Liver (tissue), 8 donors: ENCODE measurements at regions not wholly inside any gene's neighbourhood (a gene's known extent, or its start where the extent isn't known, plus 50 kb on each side); places are given as distances from the start of the nearest gene placed in this dataset.

Source experiments
- DNase-seq: peaks from one replicate; pipeline ENCODE4 v3.0.0-alpha.2; 2017; ENCODE audit warnings: low spot score
- H3K27ac ChIP-seq, 2 donors: one replicate each; pipeline ENCODE4 v1.7.0; 2013; ENCODE audit warnings: inconsistent platforms in 2 of 2, low read length in 2 of 2, control low read depth in 1 of 2, low read depth in 1 of 2, mild to moderate bottlenecking in 1 of 2
- H3K27me3 ChIP-seq, 4 donors: one replicate each; pipeline versions ENCODE4 v1.6.1 to v1.7.0; 2013; ENCODE audit warnings: low read length in 3 of 4, inconsistent platforms in 1 of 4, mild to moderate bottlenecking in 1 of 4, moderate library complexity in 1 of 4; ENCODE audit not compliant: control insufficient read depth in 4 of 4, insufficient read depth in 4 of 4
- H3K36me3 ChIP-seq, 4 donors: one replicate each; pipeline versions ENCODE4 v1.6.1 to v1.7.0; 2013; ENCODE audit warnings: low read length in 3 of 4, mild to moderate bottlenecking in 3 of 4, low read depth in 1 of 4, moderate library complexity in 1 of 4; ENCODE audit not compliant: control insufficient read depth in 4 of 4, insufficient read depth in 3 of 4
- H3K4me1 ChIP-seq, 4 donors: one replicate each; pipeline versions ENCODE4 v1.6.1 to v1.7.0; 2013; ENCODE audit warnings: low read length in 3 of 4, mild to moderate bottlenecking in 3 of 4, moderate library complexity in 1 of 4; ENCODE audit not compliant: control insufficient read depth in 4 of 4, insufficient read depth in 4 of 4
- H3K4me3 ChIP-seq, 3 donors: one replicate each; pipeline versions ENCODE4 v1.6.1 to v1.7.0; 2013; ENCODE audit warnings: low read length in 3 of 3, control low read depth in 1 of 3, low read depth in 1 of 3, mild to moderate bottlenecking in 1 of 3
- H3K9ac ChIP-seq, 2 donors: one replicate each; pipeline ENCODE4 v1.7.0; 2013; ENCODE audit warnings: low read length in 2 of 2, mild to moderate bottlenecking in 2 of 2, moderate library complexity in 2 of 2, control low read depth in 1 of 2, low read depth in 1 of 2
- H3K9me3 ChIP-seq, 4 donors: one replicate each; pipeline versions ENCODE4 v1.6.1 to v1.7.0; 2013; ENCODE audit warnings: low read length in 3 of 4; ENCODE audit not compliant: control insufficient read depth in 4 of 4
- FOXA1 ChIP-seq: IDR thresholded peaks from 2 replicates; pipeline ENCODE4 v1.6.1; 2016; ENCODE audit warnings: antibody characterized with exemption
- FOXA2 ChIP-seq: IDR thresholded peaks from 2 replicates; pipeline ENCODE4 v1.6.1; 2016; ENCODE audit warnings: antibody characterized with exemption
- GABPA ChIP-seq, 2 donors: IDR thresholded peaks in 1 of 2; conservative IDR thresholded peaks in 1 of 2; 2 replicates each; pipeline ENCODE4 v1.6.1; 2016; ENCODE audit warnings: antibody characterized with exemption in 2 of 2, mild to moderate bottlenecking in 1 of 2, moderate library complexity in 1 of 2
- HNF4A ChIP-seq, 2 donors: conservative IDR thresholded peaks; 2 replicates each; pipeline ENCODE4 v1.6.1; 2016; ENCODE audit warnings: antibody characterized with exemption in 2 of 2, mild to moderate bottlenecking in 2 of 2
- HNF4G ChIP-seq: IDR thresholded peaks from 2 replicates; pipeline ENCODE4 v1.6.1; 2016; ENCODE audit warnings: antibody characterized with exemption
- JUND ChIP-seq, 2 donors: IDR thresholded peaks; 2 replicates each; pipeline ENCODE4 v1.6.1; 2016; ENCODE audit warnings: antibody characterized with exemption in 2 of 2
- NR2F2 ChIP-seq: IDR thresholded peaks from 2 replicates; pipeline ENCODE4 v1.6.1; 2016; ENCODE audit warnings: antibody characterized with exemption
- RXRA ChIP-seq, 2 donors: IDR thresholded peaks; 2 replicates each; pipeline ENCODE4 v1.6.1; 2017 to 2018; ENCODE audit warnings: antibody characterized with exemption in 2 of 2, mild to moderate bottlenecking in 1 of 2
- SP1 ChIP-seq: IDR thresholded peaks from 2 replicates; pipeline ENCODE4 v1.6.1; 2018; ENCODE audit warnings: antibody characterized with exemption, mild to moderate bottlenecking
- TAF1 ChIP-seq: conservative IDR thresholded peaks from 2 replicates; pipeline ENCODE4 v1.6.1; 2016; ENCODE audit warnings: antibody characterized with exemption, mild to moderate bottlenecking
- YY1 ChIP-seq: IDR thresholded peaks from 2 replicates; pipeline ENCODE4 v1.6.1; 2016; ENCODE audit warnings: antibody characterized with exemption, mild to moderate bottlenecking
- WGBS: extraction: QIAGEN DNeasy Blood & Tissue Kit; methylation state at CpG from one replicate; pipeline ENCODE4 v1.1.7; 2013; 5-methylcytosine and 5-hydroxymethylcytosine counted together
- TF ChIP-seq, protein P1 (sequence below): IDR thresholded peaks from 2 replicates; pipeline ENCODE4 v1.6.1; 2016; ENCODE audit warnings: antibody characterized with exemption
- TF ChIP-seq, protein P2 (sequence below): IDR thresholded peaks from 2 replicates; pipeline ENCODE4 v1.6.1; 2016; ENCODE audit warnings: antibody characterized with exemption
- TF ChIP-seq, protein P3 (sequence below): IDR thresholded peaks from 2 replicates; pipeline ENCODE4 v1.6.1; 2016; ENCODE audit warnings: antibody characterized with exemption, mild to moderate bottlenecking
- TF ChIP-seq, protein P4 (sequence below): fragments of 150-350 bp; IDR thresholded peaks from 2 replicates; pipeline ENCODE4 v1.5.1; 2017; ENCODE audit warnings: improper control_type of control experiment, low read depth, low read length; ENCODE audit not compliant: missing input control
- donor health status: healthy.
- donor health status: healthy.
- donor health status: healthy.
- donor health status: healthy.
- donor health status: healthy.

DNA sequence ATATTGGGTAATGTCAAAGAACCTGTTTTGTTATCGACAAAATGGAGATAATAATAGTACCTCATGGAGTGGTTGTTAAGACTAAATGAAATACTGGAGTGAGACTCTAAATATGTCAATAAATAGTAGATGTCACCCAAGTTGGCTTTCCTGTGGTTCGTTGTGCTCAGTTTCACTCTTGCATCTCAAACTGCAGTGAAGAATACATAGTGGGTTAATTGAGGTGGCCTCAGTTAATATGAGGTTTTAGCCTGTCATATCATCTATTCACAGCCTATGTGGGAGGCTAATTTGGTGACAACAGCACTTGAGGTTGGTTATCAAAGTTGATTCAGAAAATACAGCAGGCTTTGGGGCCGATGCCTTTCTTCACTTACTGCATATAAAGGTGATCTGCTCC lies 485.5 kb upstream of the SUCLG2 start:
- H3K27me3 ChIP-seq, result no peaks in the 10 kb centered on the region
- WGBS, result 88% methylated on average over 3 of the region's 3 CpGs
- H3K9me3 ChIP-seq, result no peaks in the 10 kb centered on the region
- H3K36me3 ChIP-seq, result no peaks in the 10 kb centered on the region
- TF ChIP-seq, protein P1, sequence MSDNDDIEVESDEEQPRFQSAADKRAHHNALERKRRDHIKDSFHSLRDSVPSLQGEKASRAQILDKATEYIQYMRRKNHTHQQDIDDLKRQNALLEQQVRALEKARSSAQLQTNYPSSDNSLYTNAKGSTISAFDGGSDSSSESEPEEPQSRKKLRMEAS, result no peak
- TF ChIP-seq HNF4G (no peak), FOXA2 (no peak), YY1 (no peak), GABPA (IDR thresholded peaks at IDR 0.05 in 1 of 2, conservative IDR thresholded peaks at IDR 0.05 in 1 of 2) (no peak), FOXA1 (no peak), SP1 (no peak), HNF4A (conservative IDR thresholded peaks at IDR 0.05) (no peak), NR2F2 (no peak), TAF1 (no peak)
- TF ChIP-seq, protein P2, sequence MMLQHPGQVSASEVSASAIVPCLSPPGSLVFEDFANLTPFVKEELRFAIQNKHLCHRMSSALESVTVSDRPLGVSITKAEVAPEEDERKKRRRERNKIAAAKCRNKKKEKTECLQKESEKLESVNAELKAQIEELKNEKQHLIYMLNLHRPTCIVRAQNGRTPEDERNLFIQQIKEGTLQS, result no peak
- H3K4me3 ChIP-seq, result no peak overlapping the region
- no peak for DNase-seq
- H3K27ac ChIP-seq, result no peak overlapping the region
- no peak overlapping the region for H3K9ac ChIP-seq
- H3K4me1 ChIP-seq, result no peaks in the 10 kb centered on the region

DNA sequence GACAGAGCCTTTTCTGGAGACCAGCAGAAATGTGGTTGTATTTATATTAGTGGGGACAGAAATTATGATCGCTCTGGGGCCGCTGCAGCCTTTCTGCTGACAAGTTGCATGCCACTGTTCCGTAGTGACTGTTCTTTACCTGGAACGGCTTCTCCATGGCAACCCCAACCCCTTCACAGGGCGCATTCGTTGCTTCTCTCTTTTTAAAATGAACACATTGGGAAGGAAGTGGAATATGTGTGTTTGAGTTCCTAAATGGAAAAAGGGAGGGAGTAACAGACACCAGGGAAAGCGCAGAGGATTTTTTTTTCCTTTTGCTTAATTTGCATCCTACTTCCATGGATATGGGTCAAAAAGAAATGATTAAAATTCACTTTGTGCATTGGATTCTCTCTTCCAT lies 482.0 kb upstream of the SUCLG2 start:
- no peak overlapping the region for H3K27ac ChIP-seq
- no peaks in the 10 kb centered on the region for H3K36me3 ChIP-seq
- DNase-seq, result no peak
- no peaks in the 10 kb centered on the region for H3K9me3 ChIP-seq
- TF ChIP-seq HNF4A (conservative IDR thresholded peaks at IDR 0.05) (no peak), NR2F2 (no peak), RXRA (IDR thresholded peaks at IDR 0.05) (no peak), SP1 (no peak), HNF4G (no peak), JUND (IDR thresholded peaks at IDR 0.05) (no peak), FOXA1 (no peak), TAF1 (no peak)
- TF ChIP-seq, protein P3, sequence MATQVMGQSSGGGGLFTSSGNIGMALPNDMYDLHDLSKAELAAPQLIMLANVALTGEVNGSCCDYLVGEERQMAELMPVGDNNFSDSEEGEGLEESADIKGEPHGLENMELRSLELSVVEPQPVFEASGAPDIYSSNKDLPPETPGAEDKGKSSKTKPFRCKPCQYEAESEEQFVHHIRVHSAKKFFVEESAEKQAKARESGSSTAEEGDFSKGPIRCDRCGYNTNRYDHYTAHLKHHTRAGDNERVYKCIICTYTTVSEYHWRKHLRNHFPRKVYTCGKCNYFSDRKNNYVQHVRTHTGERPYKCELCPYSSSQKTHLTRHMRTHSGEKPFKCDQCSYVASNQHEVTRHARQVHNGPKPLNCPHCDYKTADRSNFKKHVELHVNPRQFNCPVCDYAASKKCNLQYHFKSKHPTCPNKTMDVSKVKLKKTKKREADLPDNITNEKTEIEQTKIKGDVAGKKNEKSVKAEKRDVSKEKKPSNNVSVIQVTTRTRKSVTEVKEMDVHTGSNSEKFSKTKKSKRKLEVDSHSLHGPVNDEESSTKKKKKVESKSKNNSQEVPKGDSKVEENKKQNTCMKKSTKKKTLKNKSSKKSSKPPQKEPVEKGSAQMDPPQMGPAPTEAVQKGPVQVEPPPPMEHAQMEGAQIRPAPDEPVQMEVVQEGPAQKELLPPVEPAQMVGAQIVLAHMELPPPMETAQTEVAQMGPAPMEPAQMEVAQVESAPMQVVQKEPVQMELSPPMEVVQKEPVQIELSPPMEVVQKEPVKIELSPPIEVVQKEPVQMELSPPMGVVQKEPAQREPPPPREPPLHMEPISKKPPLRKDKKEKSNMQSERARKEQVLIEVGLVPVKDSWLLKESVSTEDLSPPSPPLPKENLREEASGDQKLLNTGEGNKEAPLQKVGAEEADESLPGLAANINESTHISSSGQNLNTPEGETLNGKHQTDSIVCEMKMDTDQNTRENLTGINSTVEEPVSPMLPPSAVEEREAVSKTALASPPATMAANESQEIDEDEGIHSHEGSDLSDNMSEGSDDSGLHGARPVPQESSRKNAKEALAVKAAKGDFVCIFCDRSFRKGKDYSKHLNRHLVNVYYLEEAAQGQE, result no peak
- TF ChIP-seq, protein P2, result no peak
- TF ChIP-seq, protein P4, sequence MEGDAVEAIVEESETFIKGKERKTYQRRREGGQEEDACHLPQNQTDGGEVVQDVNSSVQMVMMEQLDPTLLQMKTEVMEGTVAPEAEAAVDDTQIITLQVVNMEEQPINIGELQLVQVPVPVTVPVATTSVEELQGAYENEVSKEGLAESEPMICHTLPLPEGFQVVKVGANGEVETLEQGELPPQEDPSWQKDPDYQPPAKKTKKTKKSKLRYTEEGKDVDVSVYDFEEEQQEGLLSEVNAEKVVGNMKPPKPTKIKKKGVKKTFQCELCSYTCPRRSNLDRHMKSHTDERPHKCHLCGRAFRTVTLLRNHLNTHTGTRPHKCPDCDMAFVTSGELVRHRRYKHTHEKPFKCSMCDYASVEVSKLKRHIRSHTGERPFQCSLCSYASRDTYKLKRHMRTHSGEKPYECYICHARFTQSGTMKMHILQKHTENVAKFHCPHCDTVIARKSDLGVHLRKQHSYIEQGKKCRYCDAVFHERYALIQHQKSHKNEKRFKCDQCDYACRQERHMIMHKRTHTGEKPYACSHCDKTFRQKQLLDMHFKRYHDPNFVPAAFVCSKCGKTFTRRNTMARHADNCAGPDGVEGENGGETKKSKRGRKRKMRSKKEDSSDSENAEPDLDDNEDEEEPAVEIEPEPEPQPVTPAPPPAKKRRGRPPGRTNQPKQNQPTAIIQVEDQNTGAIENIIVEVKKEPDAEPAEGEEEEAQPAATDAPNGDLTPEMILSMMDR, result no peak
- 82% methylated on average over 7 of the region's 7 CpGs for WGBS
- no peaks in the 10 kb centered on the region for H3K27me3 ChIP-seq
- no peaks in the 10 kb centered on the region for H3K4me1 ChIP-seq
- no peak overlapping the region for H3K9ac ChIP-seq
- H3K4me3 ChIP-seq, result no peak overlapping the region
